HG02870 (cell line): ENCODE measurements at regions not wholly inside any gene's neighbourhood (a gene's known extent, or its start where the extent isn't known, plus 50 kb on each side); places are given as distances from the start of the nearest gene placed in this dataset.
"Not testable (repeated sequence)": the region's sequence is repeated elsewhere in the genome, so short reads cannot be mapped to it uniquely, and the experiment has no call there.

Experiments used
- ATAC-seq: cut with Tn5 transposase; IDR thresholded peaks from one replicate; pipeline ENCODE4 v1.9.1; 2021; ENCODE audit warnings: mild to moderate bottlenecking, moderate library complexity; ENCODE audit not compliant: unreplicated experiment

DNA sequence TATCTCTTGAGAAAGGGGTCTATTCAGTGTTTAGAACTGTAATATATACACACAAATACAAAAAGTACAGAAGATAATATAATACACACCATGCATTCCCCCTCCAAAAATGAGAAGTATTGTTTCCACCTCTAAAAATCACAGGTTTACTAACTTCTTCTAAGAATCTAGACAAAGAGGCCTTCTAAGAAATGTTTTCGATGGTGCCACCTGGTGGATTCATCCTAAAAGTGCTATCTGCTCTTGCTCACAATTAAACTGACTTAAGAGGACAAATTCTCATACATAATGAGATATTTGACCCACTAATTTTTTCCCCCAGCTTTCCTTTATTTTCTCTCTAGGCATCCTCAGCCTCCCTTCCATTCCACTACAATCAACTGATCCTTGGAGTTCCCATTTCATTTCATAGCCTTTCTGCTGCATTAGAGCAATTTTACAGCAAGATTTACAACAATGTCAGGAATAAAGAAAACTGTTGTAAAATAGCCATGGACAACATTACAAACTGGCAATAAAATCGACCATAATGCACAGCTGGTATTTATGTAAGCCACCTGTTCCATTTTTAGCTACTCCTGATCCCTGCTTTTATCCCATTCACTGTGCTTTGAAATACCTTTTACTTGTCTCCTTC is 124.6 kb downstream of the ARRDC4 start:
- no peak for ATAC-seq

DNA sequence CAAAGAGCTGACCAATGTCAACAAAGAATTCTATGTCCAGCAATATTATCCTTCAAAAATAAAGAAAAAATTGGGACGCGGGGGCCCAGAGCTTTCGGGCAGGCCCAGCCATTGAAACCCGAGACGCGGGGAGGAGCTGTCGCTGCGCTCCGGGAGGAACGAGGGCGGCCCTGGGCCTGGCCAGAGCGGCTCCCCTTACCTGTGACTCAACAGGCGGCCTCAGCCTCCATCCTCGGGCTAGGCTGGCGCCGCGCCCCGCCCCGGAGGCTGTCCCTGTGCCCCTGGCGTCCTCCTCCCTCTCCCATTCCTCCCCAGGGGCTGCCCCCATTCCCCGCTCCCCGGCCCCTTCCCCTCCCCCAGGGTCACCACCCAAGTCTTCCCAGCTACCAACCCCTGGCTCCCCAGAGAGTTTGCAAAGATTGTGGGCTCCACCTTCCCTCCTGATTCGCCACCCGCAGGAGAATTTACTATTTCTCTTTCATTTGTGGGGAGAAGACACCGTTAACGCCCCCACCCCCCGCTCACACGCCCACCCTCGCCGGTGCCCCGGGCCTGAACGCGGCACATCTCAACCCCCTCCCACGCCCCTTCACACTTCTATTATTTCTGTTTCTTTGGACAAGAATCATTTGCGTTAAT is 127.9 kb downstream of the ARRDC4 start:
- ATAC-seq = not testable (repeated sequence)

DNA sequence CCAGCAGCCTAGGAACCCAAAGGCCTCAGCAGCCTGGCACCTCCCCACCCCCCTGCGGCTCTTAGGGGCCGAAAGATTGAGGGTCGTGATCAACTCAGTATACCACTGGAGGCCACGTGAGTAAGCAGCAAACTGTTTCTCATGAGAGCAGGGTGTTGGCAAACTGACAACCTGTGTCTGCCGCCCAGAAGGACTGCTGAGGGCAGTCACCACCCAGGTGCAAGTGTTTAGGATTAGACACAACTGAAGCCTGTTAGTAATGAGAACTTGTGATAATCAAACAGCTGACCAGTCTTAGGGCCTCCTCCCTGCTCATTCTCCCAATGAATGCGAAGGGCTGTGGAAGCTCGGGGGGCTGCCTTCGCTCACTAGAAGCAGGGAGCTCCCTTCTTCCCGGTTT is 128.8 kb downstream of the ARRDC4 start:
- not testable (repeated sequence) for ATAC-seq

DNA sequence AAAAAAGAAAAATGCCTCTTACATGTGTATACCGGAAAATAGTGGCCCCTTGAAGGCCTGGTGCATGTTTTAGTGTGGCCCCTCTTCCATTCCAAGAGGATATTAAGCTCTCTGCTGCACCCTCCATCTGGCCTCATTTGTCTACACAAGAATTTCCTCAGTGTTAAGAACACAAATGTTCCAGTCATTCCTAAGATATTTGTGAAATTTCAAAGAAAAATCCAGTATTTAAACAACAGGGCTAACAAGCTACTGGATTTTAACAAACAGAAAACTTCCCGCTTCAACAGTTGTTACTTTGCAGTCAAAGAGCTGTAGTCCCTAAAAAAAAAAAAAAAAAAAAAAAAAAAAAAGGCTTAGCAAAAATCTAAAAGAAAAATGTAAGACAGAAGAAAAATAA is 137.5 kb downstream of the ARRDC4 start:
- ATAC-seq = not testable (repeated sequence)

DNA sequence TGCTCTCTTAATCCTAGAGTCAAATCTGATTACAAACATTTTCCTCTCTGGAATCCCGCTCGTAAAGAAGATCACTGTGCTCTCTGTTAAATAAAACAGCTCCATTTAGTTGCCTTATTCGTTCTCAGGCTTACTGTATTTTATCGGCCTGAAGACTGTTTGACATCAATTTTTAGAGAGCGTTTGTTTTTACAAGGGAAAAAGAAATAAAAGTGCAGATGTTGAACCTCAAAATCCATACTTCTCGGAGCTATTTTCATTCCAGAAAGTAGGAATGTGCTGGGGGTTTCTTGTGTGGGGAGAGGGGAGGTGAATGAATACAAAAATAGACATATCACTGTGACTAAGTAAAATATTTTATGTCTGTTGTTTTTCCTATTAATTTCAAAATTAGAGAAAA is 140.1 kb downstream of the ARRDC4 start:
- ATAC-seq = not testable (repeated sequence)

DNA sequence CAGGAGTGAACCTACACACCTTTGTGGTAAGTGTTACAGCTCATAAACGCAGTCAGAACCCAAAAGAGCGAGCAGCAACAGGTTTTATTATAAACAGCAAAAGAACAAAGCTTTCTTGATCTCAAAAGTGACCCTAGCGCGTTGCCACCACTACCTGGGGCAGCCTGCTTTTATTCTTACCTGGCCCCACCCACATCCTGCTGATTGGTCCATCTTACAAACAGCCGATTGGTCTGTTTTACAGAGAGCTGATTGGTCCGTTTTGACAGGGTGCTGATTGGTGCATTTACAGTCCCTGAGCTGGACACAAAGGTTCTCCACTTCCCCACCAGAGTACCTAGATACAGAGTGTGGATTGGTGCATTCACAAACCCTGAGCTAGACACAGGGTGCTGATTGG is 143.1 kb downstream of the ARRDC4 start:
- ATAC-seq = no peak

DNA sequence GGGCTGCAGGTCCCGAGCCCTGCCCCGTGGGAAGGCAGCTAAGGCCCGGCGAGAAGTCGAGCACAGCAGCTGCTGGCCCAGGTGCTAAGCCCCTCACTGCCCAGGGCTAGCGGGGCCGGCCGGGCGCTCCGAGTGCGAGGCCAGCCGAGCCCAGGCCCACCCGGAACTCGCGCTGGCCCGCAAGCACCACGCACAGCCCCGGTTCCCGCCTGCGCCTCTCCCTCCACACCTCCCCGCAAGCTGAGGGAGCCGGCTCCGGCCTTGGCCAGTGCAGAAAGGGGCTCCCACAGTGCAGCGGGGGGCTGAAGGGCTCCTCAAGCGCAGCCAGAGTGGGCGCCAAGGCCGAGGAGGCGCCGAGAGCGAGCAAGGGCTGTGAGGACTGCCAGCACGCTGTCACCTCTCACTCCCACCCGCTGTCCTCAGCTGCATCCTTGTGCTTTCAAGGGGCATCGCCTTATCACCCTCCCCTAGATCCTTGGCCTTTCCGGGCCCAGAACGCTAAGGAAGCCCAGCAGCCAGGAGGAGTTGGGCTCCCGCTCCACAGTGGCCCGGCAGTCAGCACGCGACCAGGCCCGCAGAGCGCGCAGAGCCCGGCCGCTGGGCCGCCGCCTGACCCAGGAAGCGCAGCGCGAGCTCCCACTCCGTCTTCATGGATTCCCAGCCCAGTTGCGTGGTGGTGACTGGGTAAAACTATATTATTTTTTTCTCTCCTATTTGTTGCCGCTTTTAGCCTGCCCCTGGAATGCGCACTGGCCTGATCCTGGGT is 144.1 kb downstream of the ARRDC4 start:
- not testable (repeated sequence) for ATAC-seq

DNA sequence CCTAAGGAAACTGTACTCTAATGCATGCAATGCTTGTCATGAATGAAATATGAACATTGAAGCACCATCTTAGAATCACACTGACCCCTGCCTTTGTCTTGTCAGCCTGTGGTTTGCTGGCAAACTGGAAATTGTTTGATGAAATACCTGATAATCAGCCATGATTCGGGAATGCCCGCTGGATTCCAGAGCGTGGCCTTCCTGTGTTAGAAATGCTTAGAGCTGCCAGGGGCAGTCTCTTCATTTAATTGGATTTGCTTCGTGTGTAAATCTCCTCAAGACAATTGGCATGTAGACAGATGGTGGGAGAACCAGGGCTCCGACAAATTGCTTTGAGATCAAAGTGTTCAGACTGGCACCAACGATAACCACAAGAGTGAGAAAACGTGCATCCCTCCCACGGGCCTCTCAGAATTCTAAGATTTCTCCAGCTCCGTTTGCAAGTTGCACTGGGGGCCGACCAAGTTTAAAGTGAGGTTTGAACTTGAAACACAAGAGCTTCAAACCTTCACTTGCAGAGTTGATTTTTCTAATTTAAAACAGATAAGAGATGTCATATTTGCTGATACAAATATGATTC is 146.2 kb downstream of the ARRDC4 start:
- ATAC-seq = not testable (repeated sequence)

DNA sequence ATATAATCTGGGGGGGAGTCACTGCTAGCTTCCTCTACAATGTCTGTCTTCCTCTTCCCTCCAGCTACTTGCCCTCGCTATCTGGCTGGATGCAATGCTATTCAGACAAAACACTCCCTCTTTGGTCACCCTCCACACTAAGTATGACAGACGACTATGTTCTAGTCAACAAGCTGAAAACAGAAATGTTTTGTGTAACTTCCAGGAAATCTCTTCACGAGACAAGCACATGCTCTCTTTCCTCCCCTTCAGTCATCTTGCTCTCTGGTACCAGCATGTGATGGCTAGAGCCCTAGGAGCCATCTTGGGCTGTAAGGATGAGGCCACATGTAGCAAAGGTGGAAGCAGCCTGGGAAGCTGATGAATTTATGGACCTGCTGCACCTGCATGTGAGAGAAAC is 151.3 kb downstream of the ARRDC4 start:
- ATAC-seq = no peak

DNA sequence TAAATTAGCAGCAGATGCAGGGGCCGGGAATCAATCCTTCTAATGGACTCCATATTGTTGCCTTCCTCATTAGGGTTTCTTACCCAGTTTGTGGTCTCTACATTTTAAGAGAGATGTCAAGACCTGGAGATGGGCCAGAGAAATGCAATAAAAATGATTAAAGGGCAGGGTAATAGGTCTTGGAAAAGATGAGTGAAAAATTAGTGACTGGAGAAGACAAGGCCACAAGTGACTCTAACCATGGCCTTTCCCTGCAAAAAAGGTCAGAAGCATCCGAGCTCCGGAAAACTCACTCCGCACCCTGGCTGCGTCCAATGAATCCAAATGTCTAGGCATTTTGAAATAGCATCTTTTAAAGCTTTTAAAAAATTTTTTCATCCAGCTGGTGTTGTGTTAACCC is 152.8 kb downstream of the ARRDC4 start:
- no peak for ATAC-seq

DNA sequence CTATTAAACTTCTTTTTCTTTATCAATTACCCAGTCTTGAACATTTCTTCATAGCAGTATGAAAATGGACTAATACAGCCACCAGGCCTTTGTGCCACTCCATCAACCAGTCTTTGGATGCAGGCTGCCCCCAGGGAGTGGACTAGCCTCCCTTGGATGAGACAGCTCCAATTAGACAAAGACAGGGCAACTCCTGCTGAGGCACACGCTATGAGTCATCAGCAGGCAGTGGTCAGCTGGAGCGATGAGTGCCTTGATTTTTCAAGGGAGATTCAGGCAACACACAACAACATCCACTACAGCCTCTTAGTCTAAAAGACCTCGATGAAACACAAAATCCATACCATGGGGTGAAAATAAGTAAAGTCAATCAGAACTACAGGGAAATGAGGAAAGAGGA is 160.1 kb downstream of the ARRDC4 start:
- ATAC-seq = no peak

DNA sequence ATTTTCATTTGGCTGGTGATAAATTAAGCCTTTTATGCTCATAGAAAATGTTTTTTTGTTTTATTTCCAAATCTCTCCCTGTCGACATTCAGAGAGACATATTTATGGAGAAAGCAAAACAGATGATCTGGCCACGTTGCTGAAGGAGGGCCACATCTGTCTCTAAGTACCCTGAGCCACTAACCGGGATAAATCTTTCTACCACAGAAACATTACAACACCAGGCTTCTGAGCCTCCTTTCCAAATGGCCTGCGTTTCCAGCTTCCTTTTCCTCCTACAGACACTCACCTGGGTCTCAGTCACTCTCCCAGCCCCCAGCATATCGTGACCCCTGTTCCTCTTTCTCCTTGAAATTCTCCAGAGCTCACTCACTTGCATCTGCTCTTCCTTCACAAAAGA is 161.0 kb downstream of the ARRDC4 start:
- ATAC-seq = no peak

DNA sequence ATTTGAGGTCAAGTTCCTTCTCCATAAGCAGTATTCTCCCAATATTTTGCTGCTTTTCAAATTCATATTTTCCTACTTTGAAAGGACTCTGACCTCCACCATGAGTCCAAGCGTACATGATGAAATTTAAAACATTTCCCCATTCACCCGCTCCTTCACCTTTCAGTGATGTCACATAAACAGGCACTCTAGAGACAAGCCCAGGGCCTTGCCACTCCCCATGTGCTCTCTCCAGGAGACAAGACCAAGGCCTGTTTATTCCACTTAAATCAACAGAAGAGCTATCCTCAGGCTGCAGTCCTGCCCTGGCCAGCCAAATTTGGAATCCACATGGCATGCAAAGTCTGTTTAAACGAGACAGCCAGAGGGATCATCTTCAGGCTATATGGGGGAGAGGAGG is 161.5 kb downstream of the ARRDC4 start:
- ATAC-seq = no peak

DNA sequence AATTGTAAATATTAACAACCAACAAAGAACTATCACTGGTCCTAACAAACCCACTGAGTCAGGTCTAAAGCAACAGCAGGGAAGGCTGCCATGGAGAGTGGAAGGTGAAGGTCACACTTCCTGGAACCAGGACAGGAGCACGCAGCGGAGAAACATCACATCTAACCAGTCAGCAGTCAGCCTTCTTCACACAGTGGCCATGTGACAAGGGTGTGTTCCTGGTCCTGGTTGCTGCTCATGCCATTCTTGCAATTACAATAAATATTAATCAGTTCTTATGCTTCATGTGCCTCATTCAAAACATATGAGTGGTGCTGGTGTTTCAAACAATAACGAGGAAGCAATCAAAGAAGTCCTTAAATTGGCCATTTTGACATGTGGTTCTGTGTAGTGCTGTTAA is 162.8 kb downstream of the ARRDC4 start:
- ATAC-seq = no peak

DNA sequence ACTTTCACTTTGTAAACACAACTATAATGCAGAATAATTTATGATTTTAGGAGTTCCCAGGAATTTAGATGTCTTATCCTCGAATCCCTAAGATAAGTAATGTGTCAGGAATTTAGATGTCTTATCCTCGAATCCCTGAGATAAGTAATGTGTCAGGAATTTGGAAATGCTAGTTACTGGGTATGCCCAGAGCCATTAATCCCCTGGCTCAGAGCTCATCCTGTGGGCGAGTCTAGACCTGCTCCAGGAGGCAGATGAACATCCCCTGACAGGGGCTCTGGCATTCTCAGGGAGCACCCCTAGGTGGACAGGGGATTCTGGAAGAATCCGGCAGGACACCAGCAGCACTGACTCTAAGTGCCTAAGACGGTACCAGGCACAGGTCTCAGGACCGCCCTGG is 163.3 kb downstream of the ARRDC4 start:
- no peak for ATAC-seq

DNA sequence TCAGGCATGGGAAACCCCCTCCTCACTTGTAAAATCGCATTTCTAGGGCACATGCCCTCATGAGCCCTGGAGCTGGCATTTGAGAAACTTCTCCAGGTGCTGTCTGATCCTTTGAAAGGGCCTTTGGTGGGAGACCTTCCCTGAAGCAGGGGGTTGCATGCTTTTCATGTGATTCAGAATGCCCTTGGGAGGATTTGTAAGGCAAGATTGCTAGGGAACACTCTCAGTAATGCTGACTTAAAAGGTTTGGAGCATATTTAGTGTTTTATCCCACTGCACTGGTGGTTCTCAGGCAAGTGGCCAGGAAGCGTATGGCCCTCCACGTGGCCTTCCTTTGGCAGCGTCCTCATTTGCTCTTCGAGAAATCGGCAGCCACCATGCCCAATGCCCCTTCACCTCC is 164.1 kb downstream of the ARRDC4 start:
- no peak for ATAC-seq

DNA sequence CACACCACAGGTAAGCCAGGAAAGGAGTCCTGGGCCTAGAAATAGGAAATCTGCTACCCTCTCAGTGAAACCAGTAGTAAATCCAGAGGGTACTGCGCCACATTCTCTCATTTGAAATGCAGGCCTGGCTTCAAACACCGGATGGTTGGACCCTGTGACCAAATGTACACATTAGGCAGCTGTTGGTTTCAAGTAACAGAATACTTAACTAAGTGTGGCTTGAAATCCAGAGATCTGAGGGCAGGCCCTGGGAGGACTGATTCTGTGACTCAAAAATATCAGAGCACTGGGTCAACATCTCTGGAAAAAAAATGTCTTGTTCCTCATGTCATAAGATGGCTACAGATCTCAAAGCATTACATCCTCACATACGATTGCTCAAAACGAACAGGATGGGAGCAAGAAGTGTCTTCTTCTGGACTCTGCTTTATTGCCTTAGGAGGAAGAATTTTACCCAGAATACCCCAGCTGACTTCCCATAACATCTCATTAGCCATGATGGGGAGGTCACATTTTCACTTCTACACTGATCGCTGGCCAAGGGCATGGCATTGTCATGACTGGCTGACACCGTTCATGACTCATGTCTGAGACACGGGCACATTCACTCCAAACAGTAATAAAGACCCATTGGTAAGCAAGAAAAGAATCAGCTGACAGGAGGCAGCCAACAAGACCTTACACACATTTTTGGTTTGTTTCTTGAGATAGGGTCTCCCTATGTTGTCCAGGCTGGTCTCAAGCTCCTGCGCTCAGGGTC is 166.0 kb downstream of the ARRDC4 start:
- no peak for ATAC-seq

DNA sequence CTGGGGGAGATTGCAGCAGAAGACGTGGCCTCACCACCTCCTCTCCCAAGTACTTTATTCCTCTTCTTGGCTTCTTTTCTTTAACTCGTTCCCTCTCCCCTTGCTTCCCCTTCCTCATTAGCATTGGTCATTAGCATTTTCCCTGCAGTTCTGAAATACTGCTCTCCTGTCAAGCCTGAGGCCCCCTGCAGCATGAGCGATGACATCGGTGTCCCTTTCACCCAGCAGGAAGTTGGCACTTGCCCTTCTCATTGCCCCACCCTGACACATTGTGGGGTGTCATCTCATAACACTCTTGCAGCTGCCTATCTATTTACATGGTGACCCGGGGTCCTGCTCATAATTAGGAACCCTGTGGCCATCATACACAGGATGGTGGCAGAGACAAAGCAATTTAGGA is 167.1 kb downstream of the ARRDC4 start:
- ATAC-seq = no peak

DNA sequence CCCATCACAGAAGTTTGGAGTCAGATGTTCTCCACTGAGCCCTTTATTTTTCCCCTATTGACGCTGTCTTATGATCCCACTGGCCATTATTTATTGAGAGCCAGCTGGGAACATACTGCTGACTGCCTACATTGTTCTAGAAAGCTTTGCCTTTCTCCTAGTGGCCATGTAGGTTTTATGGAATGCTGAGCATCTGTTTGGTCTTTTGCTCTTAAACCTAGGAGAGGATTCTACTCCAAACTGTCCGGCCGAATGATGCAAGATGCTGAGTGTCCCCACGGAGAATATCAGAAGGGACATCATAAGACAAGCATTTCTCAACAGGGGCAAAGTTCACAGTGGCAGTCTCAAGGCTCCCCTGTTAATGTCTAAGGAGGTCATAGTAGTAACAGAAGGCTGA is 171.4 kb downstream of the ARRDC4 start:
- no peak for ATAC-seq

DNA sequence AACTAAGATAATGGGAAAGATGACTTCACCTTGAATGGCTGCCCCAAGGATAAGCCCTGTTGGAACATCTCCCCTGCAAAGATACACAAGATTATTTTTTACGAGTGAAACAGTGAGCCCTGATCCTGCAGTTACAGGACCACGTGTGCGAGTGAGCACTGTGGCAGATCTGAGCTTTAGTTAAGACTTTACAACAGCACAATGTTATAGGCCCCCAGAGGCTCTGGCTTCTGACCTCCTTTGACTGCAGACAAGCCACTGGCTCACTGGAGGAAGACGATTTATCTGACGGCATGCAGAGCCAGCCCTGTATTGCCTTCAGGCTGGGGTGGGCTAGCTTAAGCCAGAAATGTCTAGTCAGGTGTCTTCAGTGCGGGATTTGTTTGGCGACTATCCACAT is 174.4 kb downstream of the ARRDC4 start:
- ATAC-seq = no peak

DNA sequence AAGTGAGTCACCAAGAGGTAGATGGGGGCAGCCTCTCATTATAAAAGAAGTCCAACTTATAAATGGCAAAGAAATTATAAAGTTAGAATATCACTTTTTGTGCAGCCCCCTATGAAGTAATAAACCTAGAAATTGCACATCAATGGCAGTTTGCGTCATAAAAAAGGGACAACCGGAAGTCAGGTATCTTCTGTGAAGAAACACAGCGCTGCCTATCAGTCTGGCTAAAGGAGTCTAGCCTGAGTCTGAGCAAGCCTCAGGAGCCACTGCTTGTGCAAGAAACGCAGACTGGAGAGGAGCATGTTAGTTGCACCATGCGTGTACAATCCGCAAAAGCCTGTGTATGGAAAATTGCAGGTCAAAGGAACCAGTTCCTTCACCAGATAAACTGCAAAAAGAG is 178.4 kb downstream of the ARRDC4 start:
- no peak for ATAC-seq
